ENCODE measurements at regions not wholly inside any gene's neighbourhood (a gene's known extent, or its start where the extent isn't known, plus 50 kb on each side); places are given as distances from the start of the nearest gene placed in this dataset.
"Not testable (repeated sequence)": the region's sequence is repeated elsewhere in the genome, so short reads cannot be mapped to it uniquely, and the experiment has no call there.

DNA sequence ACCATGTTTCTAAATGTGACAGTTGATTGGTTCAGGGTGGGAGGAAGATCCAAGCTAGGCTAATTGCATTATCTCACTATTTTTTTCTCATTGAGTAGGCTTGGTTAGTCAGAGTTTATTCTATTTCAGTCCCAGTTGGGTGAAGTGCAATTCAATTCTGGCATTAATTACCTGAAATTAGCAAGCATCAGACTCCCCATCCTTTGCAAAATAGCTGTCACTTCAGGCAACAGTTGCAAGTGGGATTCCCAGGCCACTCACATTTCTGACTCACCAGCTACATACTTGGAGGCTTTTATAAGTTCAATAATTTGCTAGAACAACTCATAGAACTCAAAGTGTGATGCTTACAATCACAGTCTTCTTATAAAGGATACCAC is 155.8 kb upstream of the HAND2 start:
- no peak for DNase-seq

- DNase-seq, result no peak
Measured at GRCh38 chr4:173685165-173685830, 155.3 kb upstream of the HAND2 start.

DNA sequence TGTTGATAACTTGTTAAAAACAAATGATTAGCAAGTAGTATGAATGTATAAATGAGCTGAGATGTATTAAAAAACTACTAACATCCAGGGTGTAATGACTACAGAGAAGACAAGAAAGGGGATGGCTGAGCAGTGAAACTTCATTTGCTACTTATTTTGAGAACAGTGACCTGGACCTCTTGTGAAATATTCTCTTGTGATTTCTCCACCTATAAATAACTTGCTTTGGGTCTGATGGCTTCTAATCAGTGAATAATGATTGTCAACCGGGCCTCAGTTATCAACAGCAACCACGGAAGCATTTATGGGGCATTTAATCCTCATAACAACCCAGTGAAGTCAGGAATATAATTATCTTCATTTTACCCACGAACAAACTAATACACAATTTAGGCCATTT is 154.2 kb upstream of the HAND2 start:
- DNase-seq, result no peak

DNA sequence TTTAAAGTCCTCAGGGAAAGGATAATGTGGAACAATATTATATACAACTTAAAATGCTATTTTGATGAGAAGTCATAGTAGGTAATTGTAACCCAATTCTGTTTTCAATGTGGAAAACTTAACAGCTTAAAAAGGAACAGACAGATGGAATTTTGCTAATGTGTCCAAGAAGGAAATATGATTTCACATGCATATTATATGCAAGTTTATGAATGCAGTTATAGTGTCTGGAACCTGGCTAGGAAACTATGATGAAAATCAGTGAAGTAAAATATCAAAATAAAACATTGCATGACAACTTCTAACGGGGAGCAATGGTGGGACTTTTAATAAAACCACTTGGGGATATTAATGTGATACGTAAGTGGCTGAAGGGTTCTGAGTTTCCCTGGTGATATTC is 152.6 kb upstream of the HAND2 start:
- DNase-seq, result no peak

- no peak for DNase-seq
Measured at GRCh38 chr4:173680278-173680677, 150.2 kb upstream of the HAND2 start.

- no peak for DNase-seq
Measured at GRCh38 chr4:173675446-173675845, 145.4 kb upstream of the HAND2 start.

DNA sequence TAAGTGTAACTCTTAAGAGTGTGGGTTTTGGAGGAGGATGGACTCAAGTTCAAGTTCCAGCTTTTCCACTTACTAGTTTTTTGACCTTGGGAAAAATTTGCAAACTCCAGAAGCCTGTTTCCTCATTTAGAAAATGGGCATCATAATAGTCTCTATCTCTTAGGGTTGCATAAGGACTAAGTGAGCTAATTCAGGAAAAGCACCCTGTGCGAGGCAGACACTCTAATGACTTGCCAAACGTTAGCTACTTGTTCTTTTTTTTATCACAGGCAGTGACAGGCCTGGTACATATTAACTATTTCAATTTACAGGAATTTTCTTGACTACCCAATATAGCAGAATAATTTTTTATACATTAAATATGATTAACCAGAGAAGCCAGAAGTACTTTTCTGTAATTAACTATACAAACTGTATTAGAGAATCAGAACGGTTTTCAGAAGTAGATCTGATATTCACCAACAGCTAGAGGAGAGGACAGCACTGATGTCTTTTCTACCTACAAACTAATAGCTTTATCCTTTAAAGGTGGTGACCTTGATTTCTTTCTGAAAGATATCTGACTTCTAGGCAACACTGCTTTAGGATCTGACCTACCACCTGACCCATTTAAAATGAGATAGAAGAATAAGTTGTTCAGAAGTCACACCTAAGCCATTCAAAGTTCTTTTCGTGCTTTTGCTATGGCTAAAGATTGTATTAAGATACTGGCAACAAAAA is 139.6 kb upstream of the HAND2 start:
- no peak for DNase-seq

GRCh38 chr4:173661001-173661400 is 131.0 kb upstream of the HAND2 start:
- DNase-seq, result no peak

DNA sequence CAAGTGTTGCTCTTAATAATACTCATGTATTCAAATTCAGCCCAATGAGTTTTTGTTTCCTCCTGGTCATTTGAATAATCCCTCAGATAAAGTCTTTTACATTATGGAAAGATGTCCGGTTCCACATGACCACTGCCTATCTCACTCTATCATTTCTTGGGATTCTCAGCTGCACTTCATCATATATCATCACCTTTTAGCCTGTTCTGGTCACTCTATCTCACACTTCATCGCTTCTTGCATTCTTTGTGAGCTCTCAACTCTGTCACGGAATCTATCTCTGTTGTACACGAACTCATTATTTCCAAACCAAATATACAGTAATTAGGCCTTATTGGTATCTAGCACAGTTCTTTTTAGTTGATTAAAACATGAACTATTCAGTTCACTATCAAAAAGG is 126.9 kb upstream of the HAND2 start:
- no peak for DNase-seq

DNA sequence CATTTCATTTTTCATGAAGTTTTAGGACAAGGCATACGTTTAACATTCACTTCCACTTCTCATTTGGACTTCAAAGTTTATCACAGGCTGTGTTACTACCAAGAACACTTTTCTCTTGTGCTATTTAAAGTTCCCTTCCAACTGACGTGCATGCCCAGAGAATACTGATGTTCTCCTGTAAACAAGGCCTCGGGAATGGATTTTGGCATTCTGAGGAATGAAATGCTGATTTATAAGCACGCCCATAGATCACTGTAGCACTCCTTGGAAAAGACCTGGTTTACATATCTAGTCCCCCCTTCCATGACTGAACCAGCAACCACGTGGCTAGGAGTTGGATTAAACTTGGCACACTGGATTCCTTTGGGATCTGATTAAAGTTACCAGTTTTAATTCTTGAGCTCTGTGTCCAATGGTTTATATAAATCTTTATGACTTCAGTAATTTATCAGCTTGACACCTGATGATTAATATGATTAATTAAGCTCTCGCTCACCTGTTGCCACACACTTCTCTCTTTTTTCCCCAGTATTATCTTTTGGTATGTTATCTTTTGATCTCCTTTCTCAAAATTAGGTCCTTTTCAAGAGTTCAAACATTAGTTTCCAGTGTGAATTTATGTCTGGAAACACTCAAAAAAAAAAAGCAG is 122.4 kb upstream of the HAND2 start:
- no peak for DNase-seq

DNA sequence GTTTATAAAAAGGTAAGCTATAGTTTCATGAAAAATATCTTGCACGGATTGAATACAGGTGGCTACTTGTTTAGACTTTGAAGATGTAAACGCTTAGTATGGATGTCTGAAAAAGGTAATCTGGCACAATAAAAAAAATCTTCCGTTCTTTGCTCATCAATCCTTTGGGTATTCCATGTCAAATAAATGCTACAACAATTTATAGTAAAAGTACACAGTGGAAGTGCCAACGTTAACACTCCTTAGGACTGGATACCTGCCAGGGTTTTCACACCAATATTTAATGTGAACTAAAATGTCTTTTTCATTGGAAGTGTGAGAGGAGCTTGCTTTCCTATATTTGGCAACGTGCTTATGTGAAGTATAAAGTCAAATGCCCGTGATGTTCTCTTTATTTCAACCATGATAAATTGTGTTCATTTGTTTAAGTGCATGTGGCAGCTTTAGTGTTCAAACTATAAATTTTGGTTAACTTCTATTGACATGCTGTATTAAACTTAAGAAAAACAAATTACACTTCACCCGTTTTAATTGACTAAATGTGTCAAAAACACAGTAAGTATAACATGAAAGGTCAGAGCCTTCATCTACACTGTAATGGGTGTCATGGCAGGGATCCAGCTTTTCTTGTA is 121.7 kb upstream of the HAND2 start:
- DNase-seq, result no peak

GRCh38 chr4:173647902-173648301 is 117.9 kb upstream of the HAND2 start:
- no peak for DNase-seq

- no peak for DNase-seq
Measured at GRCh38 chr4:173642509-173642908, 112.5 kb upstream of the HAND2 start.

- no peak for DNase-seq
Measured at GRCh38 chr4:173635395-173635794, 105.4 kb upstream of the HAND2 start.

- no peak for DNase-seq
Measured at GRCh38 chr4:173626277-173626676, 96.2 kb upstream of the HAND2 start.

DNA sequence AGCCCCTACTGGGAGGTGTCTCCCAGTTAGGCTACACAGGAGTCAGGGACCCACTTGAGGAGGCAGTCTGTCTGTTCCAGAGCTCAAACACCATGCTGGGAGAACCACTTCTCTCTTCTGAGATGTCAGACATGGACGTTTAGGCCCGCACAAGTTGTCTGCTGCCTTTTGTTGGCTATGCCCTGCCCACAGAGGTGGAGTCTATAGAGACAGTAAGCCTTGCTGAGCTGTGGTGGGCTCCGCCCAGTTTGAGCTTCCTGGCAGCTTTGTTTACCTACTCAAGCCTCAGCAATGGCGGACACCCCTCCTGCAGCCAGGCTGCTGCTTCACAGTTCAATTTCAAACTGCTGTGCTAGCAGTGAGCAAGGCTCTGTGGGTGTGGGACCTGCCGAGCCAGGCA is 88.6 kb upstream of the HAND2 start:
- not testable (repeated sequence) for DNase-seq

- no peak for DNase-seq
Measured at GRCh38 chr4:173609158-173609557, 79.1 kb upstream of the HAND2 start.

- DNase-seq, result not testable (repeated sequence)
Measured at GRCh38 chr4:173608632-173609031, 78.6 kb upstream of the HAND2 start.

- no peak for DNase-seq
Measured at GRCh38 chr4:173591760-173592159, 61.7 kb upstream of the HAND2 start.

DNA sequence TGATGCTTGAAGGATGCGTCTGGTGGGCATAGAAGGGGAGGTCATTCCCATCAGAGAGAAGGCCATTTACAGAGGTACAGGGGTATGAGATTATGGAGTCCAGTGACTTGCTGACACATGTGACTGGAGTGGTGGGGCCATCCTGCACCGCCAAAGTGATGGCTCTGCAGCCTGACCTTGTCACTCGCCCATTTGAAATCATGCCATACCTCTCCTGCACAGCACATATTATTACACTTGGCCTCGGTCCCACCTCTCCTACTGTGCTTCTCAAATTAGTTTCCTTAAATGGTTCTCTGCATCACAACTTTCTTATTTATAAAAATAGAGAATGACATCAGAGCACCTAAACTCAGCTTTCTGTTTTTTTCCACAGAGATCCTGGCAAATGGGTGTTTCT is 60.7 kb upstream of the HAND2 start:
- DNase-seq, result no peak

GRCh38 chr4:173585876-173586572 is 56.0 kb upstream of the HAND2 start:
- DNase-seq, result no peak

- no peak for DNase-seq
Measured at GRCh38 chr4:173584506-173584905, 54.5 kb upstream of the HAND2 start.
